HL-60 (cell line): ENCODE measurements at regions not wholly inside any gene's neighbourhood (a gene's known extent, or its start where the extent isn't known, plus 50 kb on each side); places are given as distances from the start of the nearest gene placed in this dataset.

Experiments used
- DNase-seq, 2 experiments: peaks; one replicate each; pipeline ENCODE4 v3.0.0-alpha.2; 2010 to 2020; ENCODE audit warnings: low read depth in 1 of 2, low spot score in 1 of 2
- H3K27ac ChIP-seq: fragments of 250-450 bp; sonication (Bioruptor Pico); replicated peaks from 2 replicates; pipeline ENCODE4 v1.5.1; 2020; ENCODE audit warnings: mild to moderate bottlenecking, moderate library complexity
- H3K27me3 ChIP-seq: fragments of 250-450 bp; sonication (Bioruptor Pico); 2 replicates; pipeline ENCODE4 v1.5.1; 2021; ENCODE audit warnings: mild to moderate bottlenecking, moderate library complexity; ENCODE audit not compliant: insufficient read depth, poor library complexity, severe bottlenecking
- H3K4me3 ChIP-seq: replicated peaks from 2 replicates; pipeline ENCODE4 v1.5.1; 2011; ENCODE audit warnings: mild to moderate bottlenecking, control low read depth, low read length; ENCODE audit not compliant: insufficient read depth
- GABPA ChIP-seq: IDR thresholded peaks from 2 replicates; pipeline ENCODE4 v1.6.1; 2012; ENCODE audit warnings: low read depth
- POLR2AphosphoS5 ChIP-seq: IDR thresholded peaks from 2 replicates; pipeline ENCODE4 v1.6.1; 2012; ENCODE audit warnings: low read depth
- REST ChIP-seq: IDR thresholded peaks from 2 replicates; pipeline ENCODE4 v1.6.1; 2012; ENCODE audit warnings: low read depth; ENCODE audit not compliant: insufficient replicate concordance
- SPI1 ChIP-seq: IDR thresholded peaks from 2 replicates; pipeline ENCODE4 v1.6.1; 2012; ENCODE audit warnings: low read depth, mild to moderate bottlenecking, borderline replicate concordance
- TF ChIP-seq, protein P1 (sequence below): IDR thresholded peaks from one replicate; pipeline ENCODE4 v1.5.1; 2011; ENCODE audit warnings: low read length, control low read depth, inconsistent platforms; ENCODE audit not compliant: insufficient read depth

DNA sequence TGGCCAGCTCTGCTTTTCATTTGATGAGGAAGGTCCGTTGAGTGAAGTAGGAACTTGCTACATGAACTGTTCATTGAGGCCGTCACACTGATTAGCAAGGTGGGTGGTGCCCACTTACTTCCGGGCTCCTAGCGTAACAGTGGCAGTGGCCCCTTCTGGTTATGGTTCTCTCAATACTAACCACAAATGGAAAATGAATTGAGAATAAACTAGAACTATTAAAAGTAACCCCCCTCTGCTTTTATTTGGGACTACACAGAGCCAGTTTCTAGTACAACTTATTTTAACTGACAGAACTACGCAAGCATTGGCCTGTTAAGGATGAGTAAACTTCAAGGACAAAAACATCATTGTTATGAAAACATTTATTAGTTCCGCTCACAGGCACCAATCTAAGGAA, 519.1 kb downstream of the INHBA start:
- Histone ChIP-seq H3K27ac (no peak overlapping the region), H3K4me3 (no peak overlapping the region), H3K27me3 (no peaks in the 10 kb centered on the region)
- TF ChIP-seq REST: no peak
- TF ChIP-seq, protein P1, sequence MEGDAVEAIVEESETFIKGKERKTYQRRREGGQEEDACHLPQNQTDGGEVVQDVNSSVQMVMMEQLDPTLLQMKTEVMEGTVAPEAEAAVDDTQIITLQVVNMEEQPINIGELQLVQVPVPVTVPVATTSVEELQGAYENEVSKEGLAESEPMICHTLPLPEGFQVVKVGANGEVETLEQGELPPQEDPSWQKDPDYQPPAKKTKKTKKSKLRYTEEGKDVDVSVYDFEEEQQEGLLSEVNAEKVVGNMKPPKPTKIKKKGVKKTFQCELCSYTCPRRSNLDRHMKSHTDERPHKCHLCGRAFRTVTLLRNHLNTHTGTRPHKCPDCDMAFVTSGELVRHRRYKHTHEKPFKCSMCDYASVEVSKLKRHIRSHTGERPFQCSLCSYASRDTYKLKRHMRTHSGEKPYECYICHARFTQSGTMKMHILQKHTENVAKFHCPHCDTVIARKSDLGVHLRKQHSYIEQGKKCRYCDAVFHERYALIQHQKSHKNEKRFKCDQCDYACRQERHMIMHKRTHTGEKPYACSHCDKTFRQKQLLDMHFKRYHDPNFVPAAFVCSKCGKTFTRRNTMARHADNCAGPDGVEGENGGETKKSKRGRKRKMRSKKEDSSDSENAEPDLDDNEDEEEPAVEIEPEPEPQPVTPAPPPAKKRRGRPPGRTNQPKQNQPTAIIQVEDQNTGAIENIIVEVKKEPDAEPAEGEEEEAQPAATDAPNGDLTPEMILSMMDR: no peak
- no peak for TF ChIP-seq SPI1
- no peak for TF ChIP-seq GABPA
- TF ChIP-seq POLR2AphosphoS5: no peak
- no peak for DNase-seq

DNA sequence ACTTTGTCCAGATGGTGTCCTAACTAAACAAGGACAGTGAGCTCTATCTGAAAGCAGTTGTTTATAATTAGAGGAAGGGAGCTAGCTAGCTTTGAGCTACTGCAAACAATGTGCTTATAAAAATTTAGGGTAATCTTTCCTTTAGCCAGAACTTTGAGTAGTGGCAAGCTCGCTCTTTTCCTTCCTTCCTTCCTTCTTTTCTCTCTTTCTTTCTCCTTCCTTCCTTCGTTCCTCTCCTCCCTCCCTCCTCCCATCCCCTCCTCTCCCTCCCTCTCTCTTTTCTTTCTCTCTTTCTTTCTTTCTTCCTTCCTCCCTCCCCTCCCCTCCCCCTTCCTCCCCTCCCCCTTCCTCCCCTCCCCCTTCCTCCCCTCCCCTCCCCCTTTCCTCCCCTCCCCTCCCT, 520.1 kb downstream of the INHBA start:
- DNase-seq: no peak
- no peaks in the 10 kb centered on the region for H3K27me3 ChIP-seq
- no peak overlapping the region for H3K4me3 ChIP-seq
- TF ChIP-seq GABPA (no peak), REST (no peak), POLR2AphosphoS5 (no peak)
- TF ChIP-seq, protein P1: no peak
- no peak overlapping the region for H3K27ac ChIP-seq

DNA sequence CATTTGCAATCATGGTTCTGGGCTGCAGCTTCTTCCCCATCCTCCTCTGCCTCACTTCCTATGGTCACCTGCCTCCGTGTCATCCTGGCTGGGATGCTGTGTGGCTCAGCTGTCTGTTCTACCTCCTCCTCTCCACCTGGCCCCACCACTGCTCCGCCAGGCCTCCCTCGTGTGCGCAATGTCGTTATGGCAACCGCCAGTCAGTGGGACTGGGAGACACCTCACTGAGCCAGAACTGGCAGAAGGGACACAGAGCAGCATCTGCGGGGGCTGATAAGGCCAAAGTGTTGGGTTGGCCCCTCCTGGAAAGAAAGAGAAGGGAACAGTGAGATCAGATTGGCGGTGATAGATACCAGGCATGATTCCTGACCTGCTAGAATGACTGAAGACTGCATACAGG, 527.5 kb downstream of the INHBA start:
- Histone ChIP-seq H3K4me3 (no peak overlapping the region), H3K27ac (no peak overlapping the region), H3K27me3 (no peaks in the 10 kb centered on the region)
- TF ChIP-seq SPI1 (no peak), GABPA (no peak), POLR2AphosphoS5 (no peak), REST (no peak)
- TF ChIP-seq, protein P1: no peak
- no peak for DNase-seq
